RWPE2 (cell line): ENCODE measurements at regions not wholly inside any gene's neighbourhood (a gene's known extent, or its start where the extent isn't known, plus 50 kb on each side); places are given as distances from the start of the nearest gene placed in this dataset.

Experiments
- ATAC-seq: fragments of 200-7000 bp; cut with Tn5 transposase; 3 replicates; pipeline ENCODE4 v1.9.1; 2021; ENCODE audit warnings: low read depth
- DNase-seq: peaks from one replicate; pipeline ENCODE4 v3.0.0-alpha.2; 2020; ENCODE audit warnings: low spot score
- H3K27ac ChIP-seq: fragments of 450-650 bp; 2 replicates; pipeline ENCODE4 v1.5.1; 2017; ENCODE audit warnings: mild to moderate bottlenecking; ENCODE audit not compliant: poor library complexity, severe bottlenecking
- H3K27me3 ChIP-seq: fragments of 250-450 bp; sonication (Bioruptor Pico); 2 replicates; pipeline ENCODE4 v1.5.1; 2021; ENCODE audit warnings: mild to moderate bottlenecking, moderate library complexity; ENCODE audit not compliant: insufficient read depth, poor library complexity, severe bottlenecking
- H3K36me3 ChIP-seq: fragments of 250-450 bp; sonication (Bioruptor Pico); 2 replicates; pipeline ENCODE4 v1.5.1; 2020; ENCODE audit warnings: low read depth, mild to moderate bottlenecking, moderate library complexity
- H3K4me1 ChIP-seq: fragments of 250-450 bp; sonication (Bioruptor Pico); 2 replicates; pipeline ENCODE4 v1.5.1; 2021; ENCODE audit warnings: mild to moderate bottlenecking, moderate library complexity; ENCODE audit not compliant: insufficient read depth, poor library complexity, severe bottlenecking
- H3K4me3 ChIP-seq: fragments of 250-450 bp; sonication (Bioruptor Pico); 2 replicates; pipeline ENCODE4 v1.5.1; 2021; ENCODE audit warnings: mild to moderate bottlenecking, moderate library complexity; ENCODE audit not compliant: severe bottlenecking
- H3K9me3 ChIP-seq: fragments of 250-450 bp; sonication (Bioruptor Pico); 2 replicates; pipeline ENCODE4 v1.5.1; 2021; ENCODE audit warnings: mild to moderate bottlenecking, moderate library complexity; ENCODE audit not compliant: severe bottlenecking
- CTCF ChIP-seq: fragments of 450-650 bp; IDR thresholded peaks from one replicate; pipeline ENCODE4 v1.5.1; 2017; ENCODE audit warnings: mild to moderate bottlenecking, moderate library complexity; ENCODE audit not compliant: poor library complexity, severe bottlenecking

- no peak for TF ChIP-seq CTCF
- no peaks in the 10 kb centered on the region for H3K27me3 ChIP-seq
- no peak for DNase-seq
- no peaks in the 10 kb centered on the region for H3K9me3 ChIP-seq
- H3K4me1 ChIP-seq: no peaks in the 10 kb centered on the region
- no peak overlapping the region for H3K27ac ChIP-seq
- no peak overlapping the region for H3K4me3 ChIP-seq
- H3K36me3 ChIP-seq: no peaks in the 10 kb centered on the region
- ATAC-seq: no peak
Observed at GRCh38 chr3:27877061-27878013, 155.2 kb upstream of the EOMES start.

GRCh38 chr3:27878014-27878383 lies 155.9 kb upstream of the EOMES start:
- no peaks in the 10 kb centered on the region for H3K36me3 ChIP-seq
- no peak overlapping the region for H3K4me3 ChIP-seq
- no peak for DNase-seq
- H3K4me1 ChIP-seq: no peaks in the 10 kb centered on the region
- no peak for ATAC-seq
- H3K27me3 ChIP-seq: no peaks in the 10 kb centered on the region
- no peaks in the 10 kb centered on the region for H3K9me3 ChIP-seq
- H3K27ac ChIP-seq: no peak overlapping the region
- TF ChIP-seq CTCF: no peak

- 0 out of 3 replicates have a peak, but pooled peaks have one; percentile 17 for ATAC-seq
- no peaks in the 10 kb centered on the region for H3K36me3 ChIP-seq
- H3K9me3 ChIP-seq: no peaks in the 10 kb centered on the region
- no peak overlapping the region for H3K4me3 ChIP-seq
- TF ChIP-seq CTCF: no peak
- no peak overlapping the region for H3K27ac ChIP-seq
- no peaks in the 10 kb centered on the region for H3K4me1 ChIP-seq
- peaks cover 3% of the 10 kb centered on the region for H3K27me3 ChIP-seq
- no peak for DNase-seq
Observed at GRCh38 chr3:27880969-27881892, 159.1 kb upstream of the EOMES start.

- Histone ChIP-seq H3K27me3 (peaks cover 3% of the 10 kb centered on the region), H3K4me1 (no peaks in the 10 kb centered on the region), H3K9me3 (no peaks in the 10 kb centered on the region), H3K27ac (no peak overlapping the region), H3K4me3 (no peak overlapping the region), H3K36me3 (no peaks in the 10 kb centered on the region)
- DNase-seq (no peak), ATAC-seq (no peak)
- no peak for TF ChIP-seq CTCF
Observed at GRCh38 chr3:27883266-27883665, 161.1 kb upstream of the EOMES start.
